WTC11 (cell line): ENCODE measurements at regions not wholly inside any gene's neighbourhood (a gene's known extent, or its start where the extent isn't known, plus 50 kb on each side); places are given as distances from the start of the nearest gene placed in this dataset.

Source experiments
- ATAC-seq: fragments of 200-7000 bp; cut with Tn5 transposase; 2 replicates; pipeline ENCODE4 v1.10.0; 2021; ENCODE audit warnings: mild to moderate bottlenecking, moderate library complexity
- CTCF ChIA-PET: fragments of 300-600 bp; sonication (Branson Sonifier 250); formaldehyde crosslinking; loops from one replicate; lab custom pipeline; 2021; ENCODE audit warnings: antibody characterized with exemption; lab: Charles Lee
- POLR2A ChIA-PET: fragments of 350-600 bp; sonication (Branson Sonifier 250); formaldehyde crosslinking; loops from one replicate; lab custom pipeline; 2021; ENCODE audit warnings: antibody characterized with exemption; lab: Charles Lee
- DNase-seq: peaks from one replicate; pipeline ENCODE4 v3.0.0; 2021; ENCODE audit warnings: low spot score
- H3K27ac Mint-ChIP-seq: 2 replicates; pipeline ENCODE4 v1.8.0; 2021; ENCODE audit warnings: mixed read lengths
- H3K27me3 Mint-ChIP-seq: 2 replicates; pipeline ENCODE4 v1.8.0; 2021; ENCODE audit warnings: low read depth, mild to moderate bottlenecking, moderate library complexity, mixed read lengths
- H3K36me3 Mint-ChIP-seq: 2 replicates; pipeline ENCODE4 v1.8.0; 2021; ENCODE audit warnings: mixed read lengths
- H3K4me1 Mint-ChIP-seq: 2 replicates; pipeline ENCODE4 v1.8.0; 2022; ENCODE audit warnings: mixed read lengths
- H3K4me3 Mint-ChIP-seq: 2 replicates; pipeline ENCODE4 v1.8.0; 2021; ENCODE audit warnings: mild to moderate bottlenecking, moderate library complexity, mixed read lengths
- H3K9me3 Mint-ChIP-seq: 2 replicates; pipeline ENCODE4 v1.8.0; 2021; ENCODE audit warnings: mixed read lengths
- ATF1 ChIP-seq: sonication (generic); formaldehyde crosslinking; IDR thresholded peaks from 2 replicates; pipeline ENCODE4 v1.8.1; 2023; ENCODE audit warnings: mild to moderate bottlenecking, moderate library complexity, missing genetic modification reagents
- ETV6 ChIP-seq: sonication (generic); formaldehyde crosslinking; IDR thresholded peaks from 2 replicates; pipeline ENCODE4 v1.8.1; 2022; ENCODE audit warnings: mild to moderate bottlenecking, missing genetic modification reagents
- KAT7 ChIP-seq: sonication (generic); formaldehyde crosslinking; IDR thresholded peaks from 2 replicates; pipeline ENCODE4 v1.8.1; 2023; ENCODE audit warnings: missing genetic modification reagents, mild to moderate bottlenecking, borderline replicate concordance
- SMAD3 ChIP-seq: sonication (generic); formaldehyde crosslinking; IDR thresholded peaks from 2 replicates; pipeline ENCODE4 v1.8.0; 2022; ENCODE audit warnings: missing genetic modification reagents, mild to moderate bottlenecking, borderline replicate concordance
- TEAD1 ChIP-seq: sonication (generic); formaldehyde crosslinking; IDR thresholded peaks from 2 replicates; pipeline ENCODE4 v1.8.0; 2022; ENCODE audit warnings: mild to moderate bottlenecking, missing genetic modification reagents
- ZNF396 ChIP-seq: fragments of 250-450 bp; sonication (Bioruptor Pico); IDR thresholded peaks from 2 replicates; pipeline ENCODE4 v1.8.0; 2021; ENCODE audit warnings: mild to moderate bottlenecking, moderate library complexity, borderline replicate concordance
- ZNF671 ChIP-seq: fragments of 250-450 bp; sonication (Bioruptor Pico); IDR thresholded peaks from 2 replicates; pipeline ENCODE4 v1.8.0; 2021; ENCODE audit warnings: mild to moderate bottlenecking
- TF ChIP-seq, protein P1 (sequence below): fragments of 250-450 bp; sonication (Bioruptor Pico); IDR thresholded peaks from 2 replicates; pipeline ENCODE4 v1.9.0; 2021; ENCODE audit warnings: mild to moderate bottlenecking
- TF ChIP-seq, protein P2 (sequence below): sonication (generic); formaldehyde crosslinking; IDR thresholded peaks from 2 replicates; pipeline ENCODE4 v1.8.1; 2022; ENCODE audit warnings: low read depth, missing genetic modification reagents, borderline replicate concordance
- TF ChIP-seq, protein P3 (sequence below): sonication (generic); formaldehyde crosslinking; IDR thresholded peaks from 2 replicates; pipeline ENCODE4 v1.8.1; 2023; ENCODE audit warnings: mild to moderate bottlenecking, moderate library complexity, missing genetic modification reagents
- TF ChIP-seq, protein P4 (sequence below): sonication (generic); formaldehyde crosslinking; IDR thresholded peaks from 2 replicates; pipeline ENCODE4 v1.8.0; 2022; ENCODE audit warnings: missing genetic modification reagents
- TF ChIP-seq, protein P5 (sequence below): fragments of 250-450 bp; sonication (Bioruptor Pico); IDR thresholded peaks from 2 replicates; pipeline ENCODE4 v1.8.0; 2021; ENCODE audit warnings: mild to moderate bottlenecking
- TF ChIP-seq, protein P6 (sequence below): fragments of 250-450 bp; sonication (Bioruptor Pico); IDR thresholded peaks from 2 replicates; pipeline ENCODE4 v2.1.2; 2022; ENCODE audit warnings: mild to moderate bottlenecking, moderate library complexity
- TF ChIP-seq, protein P7 (sequence below): fragments of 250-450 bp; sonication (Bioruptor Pico); IDR thresholded peaks from 2 replicates; pipeline ENCODE4 v1.9.0; 2021; ENCODE audit warnings: mild to moderate bottlenecking, borderline replicate concordance
- TF ChIP-seq, protein P8 (sequence below): sonication (generic); formaldehyde crosslinking; IDR thresholded peaks from 2 replicates; pipeline ENCODE4 v1.8.1; 2023; ENCODE audit warnings: mild to moderate bottlenecking, missing genetic modification reagents, moderate library complexity

DNA sequence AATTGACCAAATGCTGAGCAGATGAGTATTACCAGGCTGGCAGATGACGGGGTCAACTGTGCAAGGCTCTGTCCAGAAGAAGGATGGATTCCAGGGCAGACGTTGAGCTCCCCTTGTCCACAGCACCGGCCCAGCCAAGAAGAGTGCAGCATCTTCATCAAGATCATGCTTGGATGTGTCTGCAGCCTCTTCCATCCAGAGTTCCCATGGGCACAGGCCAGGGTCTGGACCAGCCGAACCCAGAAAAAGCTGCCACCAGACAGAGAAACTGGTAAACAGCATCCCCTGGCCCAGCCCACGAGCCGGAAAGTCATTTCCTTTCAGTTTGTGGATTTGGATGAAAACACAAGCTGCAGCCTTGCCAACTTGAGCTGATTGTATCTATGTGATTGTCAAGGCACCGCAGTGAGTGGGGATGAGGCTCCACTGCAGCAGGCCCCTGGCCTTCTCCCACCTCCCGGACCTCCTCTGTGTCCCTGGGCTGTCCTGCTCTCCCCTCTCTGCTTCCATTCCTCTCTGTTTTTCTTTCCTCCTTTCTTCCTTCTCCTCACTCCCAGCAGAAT is 321.8 kb downstream of the TCERG1L start (continued):
- TF ChIP-seq, protein P1, sequence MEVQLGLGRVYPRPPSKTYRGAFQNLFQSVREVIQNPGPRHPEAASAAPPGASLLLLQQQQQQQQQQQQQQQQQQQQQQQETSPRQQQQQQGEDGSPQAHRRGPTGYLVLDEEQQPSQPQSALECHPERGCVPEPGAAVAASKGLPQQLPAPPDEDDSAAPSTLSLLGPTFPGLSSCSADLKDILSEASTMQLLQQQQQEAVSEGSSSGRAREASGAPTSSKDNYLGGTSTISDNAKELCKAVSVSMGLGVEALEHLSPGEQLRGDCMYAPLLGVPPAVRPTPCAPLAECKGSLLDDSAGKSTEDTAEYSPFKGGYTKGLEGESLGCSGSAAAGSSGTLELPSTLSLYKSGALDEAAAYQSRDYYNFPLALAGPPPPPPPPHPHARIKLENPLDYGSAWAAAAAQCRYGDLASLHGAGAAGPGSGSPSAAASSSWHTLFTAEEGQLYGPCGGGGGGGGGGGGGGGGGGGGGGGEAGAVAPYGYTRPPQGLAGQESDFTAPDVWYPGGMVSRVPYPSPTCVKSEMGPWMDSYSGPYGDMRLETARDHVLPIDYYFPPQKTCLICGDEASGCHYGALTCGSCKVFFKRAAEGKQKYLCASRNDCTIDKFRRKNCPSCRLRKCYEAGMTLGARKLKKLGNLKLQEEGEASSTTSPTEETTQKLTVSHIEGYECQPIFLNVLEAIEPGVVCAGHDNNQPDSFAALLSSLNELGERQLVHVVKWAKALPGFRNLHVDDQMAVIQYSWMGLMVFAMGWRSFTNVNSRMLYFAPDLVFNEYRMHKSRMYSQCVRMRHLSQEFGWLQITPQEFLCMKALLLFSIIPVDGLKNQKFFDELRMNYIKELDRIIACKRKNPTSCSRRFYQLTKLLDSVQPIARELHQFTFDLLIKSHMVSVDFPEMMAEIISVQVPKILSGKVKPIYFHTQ (CRISPR knock-in tag), result no peak
- TF ChIP-seq SMAD3 (no peak), ZNF671 (no peak), KAT7 (CRISPR knock-in tag) (no peak), ETV6 (no peak)
- TF ChIP-seq, protein P2, sequence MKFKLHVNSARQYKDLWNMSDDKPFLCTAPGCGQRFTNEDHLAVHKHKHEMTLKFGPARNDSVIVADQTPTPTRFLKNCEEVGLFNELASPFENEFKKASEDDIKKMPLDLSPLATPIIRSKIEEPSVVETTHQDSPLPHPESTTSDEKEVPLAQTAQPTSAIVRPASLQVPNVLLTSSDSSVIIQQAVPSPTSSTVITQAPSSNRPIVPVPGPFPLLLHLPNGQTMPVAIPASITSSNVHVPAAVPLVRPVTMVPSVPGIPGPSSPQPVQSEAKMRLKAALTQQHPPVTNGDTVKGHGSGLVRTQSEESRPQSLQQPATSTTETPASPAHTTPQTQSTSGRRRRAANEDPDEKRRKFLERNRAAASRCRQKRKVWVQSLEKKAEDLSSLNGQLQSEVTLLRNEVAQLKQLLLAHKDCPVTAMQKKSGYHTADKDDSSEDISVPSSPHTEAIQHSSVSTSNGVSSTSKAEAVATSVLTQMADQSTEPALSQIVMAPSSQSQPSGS, result no peak
- TF ChIP-seq, protein P3, sequence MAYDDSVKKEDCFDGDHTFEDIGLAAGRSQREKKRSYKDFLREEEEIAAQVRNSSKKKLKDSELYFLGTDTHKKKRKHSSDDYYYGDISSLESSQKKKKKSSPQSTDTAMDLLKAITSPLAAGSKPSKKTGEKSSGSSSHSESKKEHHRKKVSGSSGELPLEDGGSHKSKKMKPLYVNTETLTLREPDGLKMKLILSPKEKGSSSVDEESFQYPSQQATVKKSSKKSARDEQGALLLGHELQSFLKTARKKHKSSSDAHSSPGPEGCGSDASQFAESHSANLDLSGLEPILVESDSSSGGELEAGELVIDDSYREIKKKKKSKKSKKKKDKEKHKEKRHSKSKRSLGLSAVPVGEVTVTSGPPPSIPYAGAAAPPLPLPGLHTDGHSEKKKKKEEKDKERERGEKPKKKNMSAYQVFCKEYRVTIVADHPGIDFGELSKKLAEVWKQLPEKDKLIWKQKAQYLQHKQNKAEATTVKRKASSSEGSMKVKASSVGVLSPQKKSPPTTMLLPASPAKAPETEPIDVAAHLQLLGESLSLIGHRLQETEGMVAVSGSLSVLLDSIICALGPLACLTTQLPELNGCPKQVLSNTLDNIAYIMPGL, result no peak
- TF ChIP-seq, protein P4, sequence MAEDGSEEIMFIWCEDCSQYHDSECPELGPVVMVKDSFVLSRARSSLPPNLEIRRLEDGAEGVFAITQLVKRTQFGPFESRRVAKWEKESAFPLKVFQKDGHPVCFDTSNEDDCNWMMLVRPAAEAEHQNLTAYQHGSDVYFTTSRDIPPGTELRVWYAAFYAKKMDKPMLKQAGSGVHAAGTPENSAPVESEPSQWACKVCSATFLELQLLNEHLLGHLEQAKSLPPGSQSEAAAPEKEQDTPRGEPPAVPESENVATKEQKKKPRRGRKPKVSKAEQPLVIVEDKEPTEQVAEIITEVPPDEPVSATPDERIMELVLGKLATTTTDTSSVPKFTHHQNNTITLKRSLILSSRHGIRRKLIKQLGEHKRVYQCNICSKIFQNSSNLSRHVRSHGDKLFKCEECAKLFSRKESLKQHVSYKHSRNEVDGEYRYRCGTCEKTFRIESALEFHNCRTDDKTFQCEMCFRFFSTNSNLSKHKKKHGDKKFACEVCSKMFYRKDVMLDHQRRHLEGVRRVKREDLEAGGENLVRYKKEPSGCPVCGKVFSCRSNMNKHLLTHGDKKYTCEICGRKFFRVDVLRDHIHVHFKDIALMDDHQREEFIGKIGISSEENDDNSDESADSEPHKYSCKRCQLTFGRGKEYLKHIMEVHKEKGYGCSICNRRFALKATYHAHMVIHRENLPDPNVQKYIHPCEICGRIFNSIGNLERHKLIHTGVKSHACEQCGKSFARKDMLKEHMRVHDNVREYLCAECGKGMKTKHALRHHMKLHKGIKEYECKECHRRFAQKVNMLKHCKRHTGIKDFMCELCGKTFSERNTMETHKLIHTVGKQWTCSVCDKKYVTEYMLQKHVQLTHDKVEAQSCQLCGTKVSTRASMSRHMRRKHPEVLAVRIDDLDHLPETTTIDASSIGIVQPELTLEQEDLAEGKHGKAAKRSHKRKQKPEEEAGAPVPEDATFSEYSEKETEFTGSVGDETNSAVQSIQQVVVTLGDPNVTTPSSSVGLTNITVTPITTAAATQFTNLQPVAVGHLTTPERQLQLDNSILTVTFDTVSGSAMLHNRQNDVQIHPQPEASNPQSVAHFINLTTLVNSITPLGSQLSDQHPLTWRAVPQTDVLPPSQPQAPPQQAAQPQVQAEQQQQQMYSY, result no peak
- TF ChIP-seq, protein P5, sequence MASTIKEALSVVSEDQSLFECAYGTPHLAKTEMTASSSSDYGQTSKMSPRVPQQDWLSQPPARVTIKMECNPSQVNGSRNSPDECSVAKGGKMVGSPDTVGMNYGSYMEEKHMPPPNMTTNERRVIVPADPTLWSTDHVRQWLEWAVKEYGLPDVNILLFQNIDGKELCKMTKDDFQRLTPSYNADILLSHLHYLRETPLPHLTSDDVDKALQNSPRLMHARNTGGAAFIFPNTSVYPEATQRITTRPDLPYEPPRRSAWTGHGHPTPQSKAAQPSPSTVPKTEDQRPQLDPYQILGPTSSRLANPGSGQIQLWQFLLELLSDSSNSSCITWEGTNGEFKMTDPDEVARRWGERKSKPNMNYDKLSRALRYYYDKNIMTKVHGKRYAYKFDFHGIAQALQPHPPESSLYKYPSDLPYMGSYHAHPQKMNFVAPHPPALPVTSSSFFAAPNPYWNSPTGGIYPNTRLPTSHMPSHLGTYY (CRISPR knock-in tag), result no peak

DNA sequence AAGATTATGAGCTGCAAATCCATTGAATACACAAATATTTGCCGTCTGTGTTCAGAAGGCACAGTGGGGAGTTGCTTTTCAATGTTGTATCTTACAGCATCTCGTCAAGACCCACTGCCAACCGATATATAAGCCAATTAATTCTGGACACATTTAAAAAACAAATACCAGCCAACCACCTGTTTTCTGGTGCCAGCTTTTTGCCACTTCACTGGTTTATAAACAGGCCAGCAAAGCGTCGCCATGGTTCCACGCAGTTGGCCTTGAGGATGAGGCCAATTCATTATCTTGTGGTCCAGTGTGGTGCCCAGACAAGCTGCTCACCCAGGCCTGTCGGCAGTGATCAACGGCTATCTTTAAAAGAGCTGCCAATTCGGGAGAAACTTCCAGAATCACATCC is 321.0 kb downstream of the TCERG1L start:
- H3K9me3 Mint-ChIP-seq, result peaks cover 60% of the 10 kb centered on the region
- H3K4me1 Mint-ChIP-seq, result no peaks in the 10 kb centered on the region
- ATAC-seq (no peak), DNase-seq (no peak)
- POLR2A ChIA-PET, result no interaction called here
- CTCF ChIA-PET, result no interaction called here
- H3K27ac Mint-ChIP-seq, result no peak overlapping the region
- TF ChIP-seq, protein P6, sequence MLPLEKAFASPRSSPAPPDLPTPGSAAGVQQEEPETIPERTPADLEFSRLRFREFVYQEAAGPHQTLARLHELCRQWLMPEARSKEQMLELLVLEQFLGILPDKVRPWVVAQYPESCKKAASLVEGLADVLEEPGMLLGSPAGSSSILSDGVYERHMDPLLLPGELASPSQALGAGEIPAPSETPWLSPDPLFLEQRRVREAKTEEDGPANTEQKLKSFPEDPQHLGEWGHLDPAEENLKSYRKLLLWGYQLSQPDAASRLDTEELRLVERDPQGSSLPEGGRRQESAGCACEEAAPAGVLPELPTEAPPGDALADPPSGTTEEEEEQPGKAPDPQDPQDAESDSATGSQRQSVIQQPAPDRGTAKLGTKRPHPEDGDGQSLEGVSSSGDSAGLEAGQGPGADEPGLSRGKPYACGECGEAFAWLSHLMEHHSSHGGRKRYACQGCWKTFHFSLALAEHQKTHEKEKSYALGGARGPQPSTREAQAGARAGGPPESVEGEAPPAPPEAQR, result no peak
- TF ChIP-seq, protein P7, sequence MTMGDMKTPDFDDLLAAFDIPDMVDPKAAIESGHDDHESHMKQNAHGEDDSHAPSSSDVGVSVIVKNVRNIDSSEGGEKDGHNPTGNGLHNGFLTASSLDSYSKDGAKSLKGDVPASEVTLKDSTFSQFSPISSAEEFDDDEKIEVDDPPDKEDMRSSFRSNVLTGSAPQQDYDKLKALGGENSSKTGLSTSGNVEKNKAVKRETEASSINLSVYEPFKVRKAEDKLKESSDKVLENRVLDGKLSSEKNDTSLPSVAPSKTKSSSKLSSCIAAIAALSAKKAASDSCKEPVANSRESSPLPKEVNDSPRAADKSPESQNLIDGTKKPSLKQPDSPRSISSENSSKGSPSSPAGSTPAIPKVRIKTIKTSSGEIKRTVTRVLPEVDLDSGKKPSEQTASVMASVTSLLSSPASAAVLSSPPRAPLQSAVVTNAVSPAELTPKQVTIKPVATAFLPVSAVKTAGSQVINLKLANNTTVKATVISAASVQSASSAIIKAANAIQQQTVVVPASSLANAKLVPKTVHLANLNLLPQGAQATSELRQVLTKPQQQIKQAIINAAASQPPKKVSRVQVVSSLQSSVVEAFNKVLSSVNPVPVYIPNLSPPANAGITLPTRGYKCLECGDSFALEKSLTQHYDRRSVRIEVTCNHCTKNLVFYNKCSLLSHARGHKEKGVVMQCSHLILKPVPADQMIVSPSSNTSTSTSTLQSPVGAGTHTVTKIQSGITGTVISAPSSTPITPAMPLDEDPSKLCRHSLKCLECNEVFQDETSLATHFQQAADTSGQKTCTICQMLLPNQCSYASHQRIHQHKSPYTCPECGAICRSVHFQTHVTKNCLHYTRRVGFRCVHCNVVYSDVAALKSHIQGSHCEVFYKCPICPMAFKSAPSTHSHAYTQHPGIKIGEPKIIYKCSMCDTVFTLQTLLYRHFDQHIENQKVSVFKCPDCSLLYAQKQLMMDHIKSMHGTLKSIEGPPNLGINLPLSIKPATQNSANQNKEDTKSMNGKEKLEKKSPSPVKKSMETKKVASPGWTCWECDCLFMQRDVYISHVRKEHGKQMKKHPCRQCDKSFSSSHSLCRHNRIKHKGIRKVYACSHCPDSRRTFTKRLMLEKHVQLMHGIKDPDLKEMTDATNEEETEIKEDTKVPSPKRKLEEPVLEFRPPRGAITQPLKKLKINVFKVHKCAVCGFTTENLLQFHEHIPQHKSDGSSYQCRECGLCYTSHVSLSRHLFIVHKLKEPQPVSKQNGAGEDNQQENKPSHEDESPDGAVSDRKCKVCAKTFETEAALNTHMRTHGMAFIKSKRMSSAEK (CRISPR knock-in tag), result no peak
- TF ChIP-seq TEAD1 (CRISPR knock-in tag) (no peak), ZNF396 (CRISPR knock-in tag) (no peak), ATF1 (CRISPR knock-in tag) (no peak)
- TF ChIP-seq, protein P8, sequence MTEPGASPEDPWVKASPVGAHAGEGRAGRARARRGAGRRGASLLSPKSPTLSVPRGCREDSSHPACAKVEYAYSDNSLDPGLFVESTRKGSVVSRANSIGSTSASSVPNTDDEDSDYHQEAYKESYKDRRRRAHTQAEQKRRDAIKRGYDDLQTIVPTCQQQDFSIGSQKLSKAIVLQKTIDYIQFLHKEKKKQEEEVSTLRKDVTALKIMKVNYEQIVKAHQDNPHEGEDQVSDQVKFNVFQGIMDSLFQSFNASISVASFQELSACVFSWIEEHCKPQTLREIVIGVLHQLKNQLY (CRISPR knock-in tag), result no peak
- peaks cover 3% of the 10 kb centered on the region; the same call in 1 of the 2 replicates for H3K27me3 Mint-ChIP-seq
- no peak overlapping the region for H3K4me3 Mint-ChIP-seq
- H3K36me3 Mint-ChIP-seq, result peaks cover 68% of the 10 kb centered on the region
